ENCODE measurements at regions not wholly inside any gene's neighbourhood (a gene's known extent, or its start where the extent isn't known, plus 50 kb on each side); places are given as distances from the start of the nearest gene placed in this dataset.

- peaks cover 51% of the 10 kb centered on the region for H4K20me1 ChIP-seq (ENCODE audit: low read depth, low read length)
- TF ChIP-seq, protein P1, sequence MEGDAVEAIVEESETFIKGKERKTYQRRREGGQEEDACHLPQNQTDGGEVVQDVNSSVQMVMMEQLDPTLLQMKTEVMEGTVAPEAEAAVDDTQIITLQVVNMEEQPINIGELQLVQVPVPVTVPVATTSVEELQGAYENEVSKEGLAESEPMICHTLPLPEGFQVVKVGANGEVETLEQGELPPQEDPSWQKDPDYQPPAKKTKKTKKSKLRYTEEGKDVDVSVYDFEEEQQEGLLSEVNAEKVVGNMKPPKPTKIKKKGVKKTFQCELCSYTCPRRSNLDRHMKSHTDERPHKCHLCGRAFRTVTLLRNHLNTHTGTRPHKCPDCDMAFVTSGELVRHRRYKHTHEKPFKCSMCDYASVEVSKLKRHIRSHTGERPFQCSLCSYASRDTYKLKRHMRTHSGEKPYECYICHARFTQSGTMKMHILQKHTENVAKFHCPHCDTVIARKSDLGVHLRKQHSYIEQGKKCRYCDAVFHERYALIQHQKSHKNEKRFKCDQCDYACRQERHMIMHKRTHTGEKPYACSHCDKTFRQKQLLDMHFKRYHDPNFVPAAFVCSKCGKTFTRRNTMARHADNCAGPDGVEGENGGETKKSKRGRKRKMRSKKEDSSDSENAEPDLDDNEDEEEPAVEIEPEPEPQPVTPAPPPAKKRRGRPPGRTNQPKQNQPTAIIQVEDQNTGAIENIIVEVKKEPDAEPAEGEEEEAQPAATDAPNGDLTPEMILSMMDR (IDR thresholded peaks at IDR 0.05; ENCODE audit: insufficient read depth, low read length, poor library complexity, severe bottlenecking): no peak
- no peak for TF ChIP-seq EZH2phosphoT487 (conservative IDR thresholded peaks at IDR 0.05; ENCODE audit: low read length)
- H3F3A ChIP-seq (ENCODE audit: insufficient read depth): no peaks in the 10 kb centered on the region
- H3K4me3 ChIP-seq (ENCODE audit: insufficient read depth, low read length, poor library complexity, severe bottlenecking): no peak overlapping the region
- H3K27me3 ChIP-seq (ENCODE audit: low read length): no peaks in the 10 kb centered on the region
- H3K79me2 ChIP-seq (ENCODE audit: insufficient read depth, low read length): peaks cover 67% of the 10 kb centered on the region
- H3K9me3 ChIP-seq (ENCODE audit: insufficient read depth, low read length): no peaks in the 10 kb centered on the region
- H2AFZ ChIP-seq (ENCODE audit: low read depth, low read length, severe bottlenecking): no peak overlapping the region
- no peaks in the 10 kb centered on the region for H3K9me2 ChIP-seq (replicated peaks; ENCODE audit: insufficient read depth, low read length)
- no peak overlapping the region for H3K9ac ChIP-seq (ENCODE audit: low read length)
- H3K27ac ChIP-seq (ENCODE audit: low read depth, low read length): no peak overlapping the region
- H3K36me3 ChIP-seq (ENCODE audit: low read length): no peaks in the 10 kb centered on the region
- H3K4me2 ChIP-seq (ENCODE audit: low read depth, low read length, poor library complexity, severe bottlenecking): no peak overlapping the region
These were observed 442.2 kb downstream of the SHQ1 start for GRCh38 chr3:72405943-72406566.

GRCh38 chr3:72401005-72401545 lies 447.2 kb downstream of the SHQ1 start:
- H3K4me3 ChIP-seq (ENCODE audit: insufficient read depth, low read length, poor library complexity, severe bottlenecking): no peak overlapping the region
- no peaks in the 10 kb centered on the region for H3K36me3 ChIP-seq (ENCODE audit: low read length)
- H3K9me3 ChIP-seq (ENCODE audit: insufficient read depth, low read length): no peaks in the 10 kb centered on the region
- no peak overlapping the region for H3K9ac ChIP-seq (ENCODE audit: low read length)
- peaks cover 53% of the 10 kb centered on the region for H3K79me2 ChIP-seq (ENCODE audit: insufficient read depth, low read length)
- H3K4me2 ChIP-seq (ENCODE audit: low read depth, low read length, poor library complexity, severe bottlenecking): no peak overlapping the region
- H4K20me1 ChIP-seq (ENCODE audit: low read depth, low read length): peaks cover 44% of the 10 kb centered on the region
- H3K27ac ChIP-seq (ENCODE audit: low read depth, low read length): no peak overlapping the region
- no peaks in the 10 kb centered on the region for H3K9me2 ChIP-seq (replicated peaks; ENCODE audit: insufficient read depth, low read length)
- no peak overlapping the region for H2AFZ ChIP-seq (ENCODE audit: low read depth, low read length, severe bottlenecking)
- TF ChIP-seq EZH2phosphoT487 (conservative IDR thresholded peaks at IDR 0.05; ENCODE audit: low read length): no peak
- TF ChIP-seq, protein P1 (IDR thresholded peaks at IDR 0.05; ENCODE audit: insufficient read depth, low read length, poor library complexity, severe bottlenecking): no peak
- no peaks in the 10 kb centered on the region for H3K27me3 ChIP-seq (ENCODE audit: low read length)
- no peaks in the 10 kb centered on the region for H3F3A ChIP-seq (ENCODE audit: insufficient read depth)

- no peak for TF ChIP-seq EZH2phosphoT487 (conservative IDR thresholded peaks at IDR 0.05; ENCODE audit: low read length)
- TF ChIP-seq, protein P1 (IDR thresholded peaks at IDR 0.05; ENCODE audit: insufficient read depth, low read length, poor library complexity, severe bottlenecking): no peak
- no peak overlapping the region for H3K27ac ChIP-seq (ENCODE audit: low read depth, low read length)
These were observed 449.5 kb downstream of the SHQ1 start for GRCh38 chr3:72398781-72399180.

More at GRCh38 chr3:72398781-72399180, 449.5 kb downstream of the SHQ1 start:
- H3K4me3 ChIP-seq (ENCODE audit: insufficient read depth, low read length, poor library complexity, severe bottlenecking): no peak overlapping the region
- H3K36me3 ChIP-seq (ENCODE audit: low read length): no peaks in the 10 kb centered on the region
- no peaks in the 10 kb centered on the region for H3K9me3 ChIP-seq (ENCODE audit: insufficient read depth, low read length)
- no peaks in the 10 kb centered on the region for H3K27me3 ChIP-seq (ENCODE audit: low read length)
- peaks cover 43% of the 10 kb centered on the region for H4K20me1 ChIP-seq (ENCODE audit: low read depth, low read length)
- peaks cover 43% of the 10 kb centered on the region for H3K79me2 ChIP-seq (ENCODE audit: insufficient read depth, low read length)
- no peaks in the 10 kb centered on the region for H3K9me2 ChIP-seq (replicated peaks; ENCODE audit: insufficient read depth, low read length)
- no peaks in the 10 kb centered on the region for H3F3A ChIP-seq (ENCODE audit: insufficient read depth)
- H3K4me2 ChIP-seq (ENCODE audit: low read depth, low read length, poor library complexity, severe bottlenecking): no peak overlapping the region
- H3K9ac ChIP-seq (ENCODE audit: low read length): no peak overlapping the region
- H2AFZ ChIP-seq (ENCODE audit: low read depth, low read length, severe bottlenecking): no peak overlapping the region

All from SU-DHL-6 (cell line).